HG02884 (cell line): ENCODE measurements at regions not wholly inside any gene's neighbourhood (a gene's known extent, or its start where the extent isn't known, plus 50 kb on each side); places are given as distances from the start of the nearest gene placed in this dataset.

ENCODE experiments used
- ATAC-seq: cut with Tn5 transposase; IDR thresholded peaks from one replicate; pipeline ENCODE4 v1.9.1; 2021; ENCODE audit warnings: mild to moderate bottlenecking, moderate library complexity; ENCODE audit not compliant: unreplicated experiment

DNA sequence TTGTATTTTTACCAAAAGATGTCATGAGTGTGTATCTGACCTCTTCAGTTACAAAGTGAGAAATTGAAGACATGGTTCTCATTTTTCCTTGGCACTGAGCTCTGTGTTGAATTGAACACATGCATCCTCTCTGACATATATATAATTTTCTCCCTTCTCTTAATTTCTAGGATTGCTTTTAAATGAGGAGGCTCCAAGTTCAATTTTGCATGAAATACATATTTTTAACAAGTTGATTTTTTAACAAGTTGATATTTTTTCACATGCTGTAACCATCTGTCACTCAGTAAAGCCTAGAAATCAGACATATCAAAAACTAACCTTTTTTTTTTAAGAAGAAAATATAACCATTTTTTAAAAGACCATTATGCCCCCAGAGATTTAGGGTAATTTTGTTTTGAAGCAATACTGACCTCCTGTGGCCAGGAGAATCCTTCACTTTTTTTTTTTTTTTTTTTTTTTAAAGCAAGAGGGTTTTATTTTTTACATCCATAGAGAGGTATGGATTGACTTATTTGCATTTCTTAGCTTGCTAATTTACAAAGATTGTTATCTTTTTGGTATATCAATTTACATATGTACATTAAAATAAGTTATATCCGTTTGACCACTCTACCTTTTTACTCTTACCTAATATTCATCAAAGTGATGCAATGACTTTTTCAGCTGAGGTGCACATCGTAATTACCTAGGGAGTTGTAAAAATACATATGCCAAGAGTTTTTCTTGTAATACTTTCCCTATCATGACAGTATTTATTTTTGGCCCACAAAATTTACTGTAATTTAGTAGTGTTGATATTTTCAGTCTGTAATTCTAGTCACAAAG lies 161.8 kb downstream of the SOCS6 start:
- no peak for ATAC-seq

- no peak for ATAC-seq
Measured at GRCh38 chr18:70448588-70448987, 159.7 kb downstream of the SOCS6 start.

GRCh38 chr18:70446063-70446462 lies 157.2 kb downstream of the SOCS6 start:
- no peak for ATAC-seq

DNA sequence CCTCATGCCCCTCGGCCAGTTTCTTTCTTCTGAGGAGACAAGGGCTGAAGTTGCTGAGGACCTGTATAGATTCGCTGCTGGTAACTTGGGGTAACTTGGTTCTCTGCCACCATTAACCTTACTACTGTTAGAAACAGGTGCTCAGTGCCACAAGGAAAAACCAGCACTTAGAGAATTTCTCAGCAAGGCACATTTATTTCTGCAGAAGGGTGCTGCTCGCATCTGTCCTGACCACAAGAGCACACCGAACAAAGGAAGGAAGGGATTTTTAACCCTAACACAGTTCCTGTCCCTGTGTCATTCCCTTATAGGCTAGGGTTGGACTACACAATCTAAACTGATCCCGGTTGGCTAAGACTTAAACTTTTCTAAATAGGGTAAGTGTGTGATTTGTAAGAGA lies 154.1 kb downstream of the SOCS6 start:
- ATAC-seq, result no peak

DNA sequence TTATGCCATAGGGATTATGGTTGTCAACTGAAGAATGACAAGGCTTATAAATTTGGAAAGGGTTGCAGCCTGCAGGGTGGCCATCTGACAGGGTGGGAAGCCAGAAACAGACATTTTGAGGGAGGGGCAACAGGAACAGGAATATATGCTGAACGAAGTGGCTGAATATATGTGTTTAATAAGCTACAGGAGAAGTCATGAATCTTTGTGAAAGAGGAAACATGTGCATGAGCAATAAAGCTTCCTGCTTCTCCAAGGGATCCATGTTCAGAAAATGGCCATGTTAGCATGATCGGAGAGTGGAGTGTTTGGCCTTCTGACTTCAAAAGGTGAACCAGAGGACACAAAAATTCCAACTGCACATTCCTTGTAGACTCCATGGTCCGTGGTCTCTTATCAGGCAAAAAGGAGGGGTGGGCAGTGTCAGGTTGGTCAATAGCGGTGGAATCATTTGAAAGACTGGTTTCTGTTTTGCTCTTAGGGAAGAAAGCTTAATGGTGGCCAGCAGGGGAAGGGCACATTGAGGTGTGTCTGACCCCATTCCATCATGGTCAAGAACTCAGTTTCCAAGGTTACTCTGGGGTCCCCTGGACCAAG lies 144.1 kb downstream of the SOCS6 start:
- ATAC-seq, result no peak

GRCh38 chr18:70431203-70431624 lies 142.4 kb downstream of the SOCS6 start:
- ATAC-seq, result no peak

GRCh38 chr18:70430501-70431173 lies 141.8 kb downstream of the SOCS6 start:
- ATAC-seq, result no peak

DNA sequence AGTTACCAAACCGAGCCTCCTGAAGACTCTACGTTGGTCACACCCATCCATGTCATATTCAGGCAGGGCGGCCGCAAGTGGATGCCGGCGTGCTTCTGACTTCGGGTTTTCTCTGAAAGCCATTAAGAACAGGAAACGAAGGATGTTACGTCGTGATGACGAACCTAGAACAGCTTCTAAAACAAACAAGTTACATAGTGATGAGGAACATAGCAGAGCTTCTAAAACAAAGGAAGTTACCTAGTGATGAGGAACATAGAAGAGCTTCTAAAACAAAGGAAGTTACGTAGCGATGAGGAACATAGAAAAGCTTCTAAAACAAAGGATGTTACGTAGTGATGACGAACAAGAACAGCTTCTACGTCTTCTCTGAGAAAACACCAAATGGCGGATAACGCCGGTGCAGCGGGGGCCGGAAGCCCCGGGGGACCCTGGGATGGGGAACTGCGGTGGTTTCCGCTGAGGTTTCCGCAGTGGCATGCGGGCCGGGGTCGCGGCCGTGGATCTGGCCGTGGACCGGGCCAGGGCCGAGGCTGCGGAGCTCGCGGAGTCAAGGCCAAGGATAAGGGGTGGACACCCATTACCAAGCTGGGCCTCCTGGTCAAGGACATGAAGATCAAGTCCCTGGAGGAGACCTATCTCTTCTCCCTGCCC lies 141.1 kb downstream of the SOCS6 start:
- ATAC-seq, result no peak

GRCh38 chr18:70428439-70428838 lies 139.6 kb downstream of the SOCS6 start:
- ATAC-seq, result peak; percentile 99

GRCh38 chr18:70426818-70427217 lies 138.0 kb downstream of the SOCS6 start:
- no peak for ATAC-seq

DNA sequence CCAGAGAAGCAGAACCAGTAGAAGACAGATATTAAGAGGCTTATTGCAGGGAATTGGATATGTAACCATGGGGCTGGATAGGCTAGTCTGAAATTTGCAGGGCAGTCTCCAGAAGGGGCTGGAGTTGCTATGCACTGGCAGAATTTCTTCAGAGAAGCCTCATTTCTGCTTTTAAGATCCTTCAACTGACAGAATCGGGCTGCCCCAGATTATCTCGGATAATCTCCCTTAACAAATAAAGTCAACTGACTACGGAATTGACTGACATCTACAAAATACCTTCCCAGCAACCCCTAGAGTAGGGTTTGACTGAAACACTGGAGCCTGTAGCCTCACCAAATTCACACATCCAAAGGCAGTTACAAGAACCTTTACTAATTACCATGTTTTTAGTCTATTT lies 136.4 kb downstream of the SOCS6 start:
- no peak for ATAC-seq

DNA sequence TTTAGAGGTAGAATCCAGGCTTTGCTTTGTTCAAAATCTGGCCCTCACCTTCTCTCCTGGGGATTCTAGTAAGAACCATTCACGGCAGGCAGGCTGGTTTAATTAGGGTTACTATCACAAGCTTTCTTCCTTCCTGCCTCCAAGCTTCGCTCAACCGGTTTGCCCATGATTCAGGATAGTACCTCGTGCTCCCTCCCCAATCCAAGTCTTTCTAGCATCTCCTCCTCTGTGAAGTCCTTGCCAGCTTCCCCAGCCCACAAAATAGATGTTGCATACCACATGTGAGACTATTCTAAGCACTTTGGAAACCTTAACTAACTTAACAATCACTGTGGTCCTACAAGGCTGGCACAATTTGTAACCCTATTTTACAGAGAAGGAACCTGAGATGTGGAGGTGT lies 135.1 kb downstream of the SOCS6 start:
- no peak for ATAC-seq

DNA sequence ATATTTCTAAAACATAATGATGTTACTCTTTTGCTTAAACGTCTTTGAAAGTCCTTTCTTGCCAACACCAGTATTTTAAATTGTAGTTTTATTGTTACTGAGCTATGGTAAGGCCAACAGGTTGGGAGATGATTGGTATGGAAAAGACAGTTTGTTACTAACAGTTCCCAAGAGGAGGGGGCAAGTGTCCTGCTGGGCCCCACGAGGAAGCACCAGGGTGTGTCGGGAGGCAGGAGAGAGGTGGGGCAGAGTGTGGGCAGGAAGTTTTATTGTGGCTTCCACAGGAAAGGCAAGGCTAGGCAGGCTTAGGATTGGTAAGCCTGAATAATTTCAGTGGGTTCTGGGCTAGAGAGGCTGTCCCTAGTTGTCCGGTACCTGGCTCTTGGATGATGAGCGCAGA lies 134.3 kb downstream of the SOCS6 start:
- ATAC-seq, result no peak

DNA sequence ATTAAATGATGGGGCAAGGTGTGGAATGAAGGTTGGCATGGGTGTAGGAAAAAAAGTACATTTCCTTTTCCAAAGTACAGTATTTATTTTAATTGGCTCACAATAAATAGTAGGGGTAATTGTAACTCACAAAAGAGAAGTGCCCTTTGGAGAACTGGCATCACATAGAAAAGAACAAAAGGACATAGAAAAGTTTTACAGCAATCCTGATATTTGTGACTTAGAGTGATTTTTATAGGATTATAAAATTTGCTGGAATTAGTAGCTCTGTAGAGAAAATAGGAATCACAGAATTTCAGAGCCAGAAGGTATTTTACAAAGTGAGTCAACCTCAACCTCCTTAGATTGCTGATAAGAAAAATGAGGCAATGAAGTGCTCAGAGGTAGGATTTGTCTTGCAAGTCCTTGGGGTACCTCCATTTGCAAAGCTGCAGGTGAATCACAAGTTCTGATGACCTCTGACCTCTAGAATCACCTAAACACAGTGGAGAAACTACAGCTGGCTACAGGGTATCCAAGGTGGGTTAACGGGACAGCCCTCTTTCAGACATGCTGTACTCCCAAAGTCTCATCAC lies 133.6 kb downstream of the SOCS6 start:
- no peak for ATAC-seq

GRCh38 chr18:70421471-70422390 lies 132.9 kb downstream of the SOCS6 start:
- no peak for ATAC-seq

- ATAC-seq, result no peak
Measured at GRCh38 chr18:70420146-70420898, 131.5 kb downstream of the SOCS6 start.

DNA sequence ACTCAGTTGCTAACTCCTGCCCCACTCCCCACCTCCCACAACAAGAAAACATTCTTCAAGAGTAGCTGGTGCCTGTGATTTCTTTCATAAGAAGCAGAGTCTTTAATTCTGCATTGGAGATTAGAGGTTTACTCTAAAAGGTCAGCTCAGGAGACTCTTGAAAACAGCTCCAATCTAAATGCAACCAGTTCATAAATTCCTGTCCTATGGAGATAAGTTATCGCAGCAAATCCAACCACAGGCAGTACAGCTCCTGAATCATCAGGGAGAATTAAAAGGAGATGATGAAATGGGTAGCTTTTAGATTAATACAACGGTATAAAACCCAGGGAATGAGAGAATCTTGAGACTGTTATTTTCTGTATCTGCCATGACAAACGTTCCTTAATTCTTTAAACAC lies 130.7 kb downstream of the SOCS6 start:
- ATAC-seq, result no peak

GRCh38 chr18:70418546-70419311 lies 129.9 kb downstream of the SOCS6 start:
- ATAC-seq, result peak; percentile 99

GRCh38 chr18:70417847-70418246 lies 129.0 kb downstream of the SOCS6 start:
- ATAC-seq, result no peak
